Glutamatergic neuron (in vitro differentiated cells): ENCODE measurements at regions not wholly inside any gene's neighbourhood (a gene's known extent, or its start where the extent isn't known, plus 50 kb on each side); places are given as distances from the start of the nearest gene placed in this dataset.

Source experiments
- DNase-seq: peaks from one replicate; pipeline ENCODE4 v3.0.0; 2022
- H3K27ac Mint-ChIP-seq: one replicate; pipeline ENCODE4 v1.8.0; 2020; ENCODE audit warnings: mild to moderate bottlenecking, mixed read lengths, inconsistent platforms; ENCODE audit not compliant: unreplicated experiment
- H3K27me3 Mint-ChIP-seq: one replicate; pipeline ENCODE4 v1.8.0; 2020; ENCODE audit warnings: mild to moderate bottlenecking, moderate library complexity, mixed read lengths, inconsistent platforms; ENCODE audit not compliant: unreplicated experiment
- H3K36me3 Mint-ChIP-seq: one replicate; pipeline ENCODE4 v1.8.0; 2020; ENCODE audit warnings: mild to moderate bottlenecking, mixed read lengths, inconsistent platforms; ENCODE audit not compliant: unreplicated experiment
- H3K4me1 Mint-ChIP-seq: one replicate; pipeline ENCODE4 v1.8.0; 2020; ENCODE audit warnings: mild to moderate bottlenecking, low read depth, mixed read lengths, inconsistent platforms; ENCODE audit not compliant: unreplicated experiment
- H3K4me3 Mint-ChIP-seq: one replicate; pipeline ENCODE4 v1.8.0; 2020; ENCODE audit warnings: mild to moderate bottlenecking, mixed read lengths, inconsistent platforms; ENCODE audit not compliant: unreplicated experiment
- H3K9me3 Mint-ChIP-seq: one replicate; pipeline ENCODE4 v1.8.0; 2020; ENCODE audit warnings: mild to moderate bottlenecking, moderate library complexity, mixed read lengths, inconsistent platforms; ENCODE audit not compliant: unreplicated experiment
- TF ChIP-seq, protein P1 (sequence below): fragments of 200-600 bp; sonication (generic); IDR thresholded peaks from one replicate; pipeline ENCODE4 v1.5.0; 2021; ENCODE audit not compliant: partially characterized antibody, unreplicated experiment

DNA sequence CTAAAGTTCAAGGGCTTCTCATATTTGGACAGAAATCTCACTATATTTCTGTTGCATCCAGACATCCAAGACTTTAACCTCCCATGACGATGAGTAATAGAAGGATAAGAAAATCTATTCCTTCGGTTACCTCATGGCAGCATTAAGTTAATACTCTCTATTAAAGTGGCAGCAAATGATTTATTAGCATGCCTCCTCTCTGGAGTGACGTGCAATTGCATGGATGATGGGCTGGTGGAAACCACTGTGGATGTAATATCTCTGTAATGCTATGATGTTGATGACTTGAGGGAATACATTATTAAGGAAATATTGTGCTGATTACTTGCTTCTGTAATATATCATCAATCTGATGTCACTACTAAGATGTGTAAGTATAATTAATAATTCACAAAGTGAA lies 336.8 kb downstream of the DSEL start:
- no peaks in the 10 kb centered on the region for H3K36me3 Mint-ChIP-seq
- H3K4me1 Mint-ChIP-seq, result peaks cover 2% of the 10 kb centered on the region
- TF ChIP-seq, protein P1, sequence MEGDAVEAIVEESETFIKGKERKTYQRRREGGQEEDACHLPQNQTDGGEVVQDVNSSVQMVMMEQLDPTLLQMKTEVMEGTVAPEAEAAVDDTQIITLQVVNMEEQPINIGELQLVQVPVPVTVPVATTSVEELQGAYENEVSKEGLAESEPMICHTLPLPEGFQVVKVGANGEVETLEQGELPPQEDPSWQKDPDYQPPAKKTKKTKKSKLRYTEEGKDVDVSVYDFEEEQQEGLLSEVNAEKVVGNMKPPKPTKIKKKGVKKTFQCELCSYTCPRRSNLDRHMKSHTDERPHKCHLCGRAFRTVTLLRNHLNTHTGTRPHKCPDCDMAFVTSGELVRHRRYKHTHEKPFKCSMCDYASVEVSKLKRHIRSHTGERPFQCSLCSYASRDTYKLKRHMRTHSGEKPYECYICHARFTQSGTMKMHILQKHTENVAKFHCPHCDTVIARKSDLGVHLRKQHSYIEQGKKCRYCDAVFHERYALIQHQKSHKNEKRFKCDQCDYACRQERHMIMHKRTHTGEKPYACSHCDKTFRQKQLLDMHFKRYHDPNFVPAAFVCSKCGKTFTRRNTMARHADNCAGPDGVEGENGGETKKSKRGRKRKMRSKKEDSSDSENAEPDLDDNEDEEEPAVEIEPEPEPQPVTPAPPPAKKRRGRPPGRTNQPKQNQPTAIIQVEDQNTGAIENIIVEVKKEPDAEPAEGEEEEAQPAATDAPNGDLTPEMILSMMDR, result no peak
- DNase-seq, result no peak
- H3K4me3 Mint-ChIP-seq, result no peak overlapping the region
- no peaks in the 10 kb centered on the region for H3K27me3 Mint-ChIP-seq
- H3K27ac Mint-ChIP-seq, result no peak overlapping the region
- H3K9me3 Mint-ChIP-seq, result no peaks in the 10 kb centered on the region

- H3K4me1 Mint-ChIP-seq, result no peaks in the 10 kb centered on the region
- TF ChIP-seq, protein P1, result no peak
- H3K36me3 Mint-ChIP-seq, result no peaks in the 10 kb centered on the region
- H3K9me3 Mint-ChIP-seq, result no peaks in the 10 kb centered on the region
- H3K4me3 Mint-ChIP-seq, result no peak overlapping the region
- no peak overlapping the region for H3K27ac Mint-ChIP-seq
- DNase-seq, result no peak
- no peaks in the 10 kb centered on the region for H3K27me3 Mint-ChIP-seq
Observed at GRCh38 chr18:67159662-67160061, 356.9 kb downstream of the DSEL start.

- TF ChIP-seq, protein P1, result no peak
- no peaks in the 10 kb centered on the region for H3K4me1 Mint-ChIP-seq
- no peak overlapping the region for H3K4me3 Mint-ChIP-seq
- no peaks in the 10 kb centered on the region for H3K9me3 Mint-ChIP-seq
- DNase-seq, result no peak
- no peak overlapping the region for H3K27ac Mint-ChIP-seq
- H3K36me3 Mint-ChIP-seq, result no peaks in the 10 kb centered on the region
- no peaks in the 10 kb centered on the region for H3K27me3 Mint-ChIP-seq
Observed at GRCh38 chr18:67154979-67155378, 361.5 kb downstream of the DSEL start.

DNA sequence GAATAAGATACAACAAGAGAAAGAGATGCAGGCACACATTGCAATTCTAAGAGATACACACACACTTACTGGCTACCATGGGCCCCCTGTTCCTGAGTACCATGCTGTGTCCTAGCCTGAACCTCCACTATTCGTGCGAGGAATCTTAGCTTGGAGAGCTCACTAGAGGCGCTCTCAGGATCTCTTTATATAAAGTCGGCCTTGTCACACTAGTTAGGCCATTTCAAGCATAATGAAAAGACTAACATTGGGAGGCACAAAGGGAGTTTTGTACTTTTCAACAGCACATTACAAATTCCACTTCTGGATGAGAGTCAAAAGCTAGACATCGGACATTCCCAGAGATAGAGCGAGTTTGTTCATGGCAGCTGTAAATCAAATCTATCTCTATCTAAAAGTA lies 365.2 kb downstream of the DSEL start:
- no peaks in the 10 kb centered on the region for H3K4me1 Mint-ChIP-seq
- no peak overlapping the region for H3K27ac Mint-ChIP-seq
- TF ChIP-seq, protein P1, result no peak
- no peaks in the 10 kb centered on the region for H3K27me3 Mint-ChIP-seq
- H3K36me3 Mint-ChIP-seq, result no peaks in the 10 kb centered on the region
- no peak for DNase-seq
- H3K4me3 Mint-ChIP-seq, result no peak overlapping the region
- no peaks in the 10 kb centered on the region for H3K9me3 Mint-ChIP-seq

DNA sequence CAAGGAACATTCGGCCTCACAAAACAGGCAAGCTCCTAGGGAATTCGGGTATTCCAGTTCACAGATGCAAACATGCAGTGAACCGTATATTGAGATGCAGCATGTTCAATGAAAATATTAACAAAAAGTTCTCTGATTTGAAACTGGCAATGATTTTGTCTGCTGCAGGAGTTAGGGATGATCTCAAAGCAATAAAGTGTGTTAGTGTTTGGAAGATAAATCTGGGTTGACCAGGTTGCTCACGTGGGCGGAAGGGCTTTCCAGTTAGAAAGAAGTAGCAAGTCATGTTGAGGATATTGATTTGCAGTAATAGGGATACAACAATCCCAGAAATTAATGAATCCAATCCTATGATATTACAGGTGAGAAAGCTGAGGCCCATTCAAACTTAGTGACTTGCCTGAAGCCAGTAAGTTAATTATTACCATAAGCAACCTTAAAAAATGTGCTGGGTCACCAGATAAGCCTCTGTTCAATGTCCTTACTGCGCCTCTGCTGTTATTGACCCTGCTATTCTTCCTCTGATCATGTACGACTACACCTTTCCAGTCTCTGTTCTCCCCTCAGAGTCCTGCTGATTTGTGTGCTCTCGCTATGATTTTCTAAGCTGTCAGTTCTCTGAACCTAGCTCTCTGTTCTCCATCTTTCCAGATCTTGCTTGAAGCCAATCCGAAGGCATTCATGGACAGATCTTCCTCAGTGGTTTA lies 370.8 kb downstream of the DSEL start:
- TF ChIP-seq, protein P1, result no peak
- Mint-ChIP-seq H3K9me3 (no peaks in the 10 kb centered on the region), H3K4me1 (peaks cover 7% of the 10 kb centered on the region), H3K4me3 (no peak overlapping the region), H3K27ac (no peak overlapping the region), H3K36me3 (no peaks in the 10 kb centered on the region), H3K27me3 (no peaks in the 10 kb centered on the region)
- no peak for DNase-seq
